HepG2 (cell line): ENCODE measurements at regions not wholly inside any gene's neighbourhood (a gene's known extent, or its start where the extent isn't known, plus 50 kb on each side); places are given as distances from the start of the nearest gene placed in this dataset.

Experiments
- AHR ChIP-seq: IDR thresholded peaks from 2 replicates; pipeline ENCODE4 v1.6.1; 2018; ENCODE audit warnings: missing genetic modification reagents, missing compliant biosample characterization
- ATM ChIP-seq: fragments of 450-650 bp; IDR thresholded peaks from 2 replicates; pipeline ENCODE4 v1.7.1; 2017; ENCODE audit warnings: mild to moderate bottlenecking, borderline replicate concordance
- CEBPB ChIP-seq: IDR thresholded peaks from 2 replicates; pipeline ENCODE4 v1.6.1; 2011; ENCODE audit warnings: low read depth, low read length, improper control_type of control experiment, borderline replicate concordance
- CTCF ChIP-seq: sonication (generic); formaldehyde crosslinking; IDR thresholded peaks from 2 replicates; pipeline ENCODE4 v1.5.0; 2020; ENCODE audit warnings: mild to moderate bottlenecking, missing genetic modification reagents, moderate library complexity
- JUND ChIP-seq: sonication (generic); formaldehyde crosslinking; IDR thresholded peaks from 2 replicates; pipeline ENCODE4 v1.8.0; 2022; ENCODE audit warnings: mild to moderate bottlenecking, missing genetic modification reagents
- REST ChIP-seq, 2 experiments: IDR thresholded peaks; 2 replicates each; pipeline ENCODE4 v1.6.1; 2011 to 2012; ENCODE audit warnings: low read length in 2 of 2, borderline replicate concordance in 1 of 2, low read depth in 1 of 2, mild to moderate bottlenecking in 1 of 2, moderate library complexity in 1 of 2
- SOX6 ChIP-seq, 2 experiments: fragments of 450-650 bp in 1 of 2; sonication (generic) in 1 of 2; formaldehyde crosslinking in 1 of 2; IDR thresholded peaks; 2 replicates each; pipeline versions ENCODE4 v1.4.0 to v1.6.1; 2017 to 2020; ENCODE audit warnings: antibody characterized with exemption in 1 of 2, mild to moderate bottlenecking in 1 of 2, missing genetic modification reagents in 1 of 2
- SRF ChIP-seq: IDR thresholded peaks from 2 replicates; pipeline ENCODE4 v1.6.1; 2011; ENCODE audit warnings: mild to moderate bottlenecking, low read depth, low read length, moderate library complexity
- TAF1 ChIP-seq: sonication (generic); formaldehyde crosslinking; IDR thresholded peaks from 2 replicates; pipeline ENCODE4 v1.4.0; 2020; ENCODE audit warnings: missing genetic modification reagents
- ZNF549 ChIP-seq: sonication (generic); formaldehyde crosslinking; IDR thresholded peaks from 2 replicates; pipeline ENCODE4 v1.5.0; 2020; ENCODE audit warnings: missing genetic modification reagents
- TF ChIP-seq, protein P1 (sequence below): sonication (generic); formaldehyde crosslinking; IDR thresholded peaks from 2 replicates; pipeline ENCODE4 v1.5.1; 2020; ENCODE audit warnings: mild to moderate bottlenecking, missing genetic modification reagents, moderate library complexity

- TF ChIP-seq ZNF549 (CRISPR knock-in tag): no peak
- TF ChIP-seq SRF: no peak
- TF ChIP-seq SOX6 (IDR thresholded peaks at IDR 0.05): no peak
- no peak for TF ChIP-seq SOX6 (CRISPR knock-in tag; IDR thresholded peaks at IDR 0.05)
- no peak for TF ChIP-seq AHR
- no peak for TF ChIP-seq TAF1 (CRISPR knock-in tag)
- TF ChIP-seq CTCF (CRISPR knock-in tag): no peak
- TF ChIP-seq, protein P1, sequence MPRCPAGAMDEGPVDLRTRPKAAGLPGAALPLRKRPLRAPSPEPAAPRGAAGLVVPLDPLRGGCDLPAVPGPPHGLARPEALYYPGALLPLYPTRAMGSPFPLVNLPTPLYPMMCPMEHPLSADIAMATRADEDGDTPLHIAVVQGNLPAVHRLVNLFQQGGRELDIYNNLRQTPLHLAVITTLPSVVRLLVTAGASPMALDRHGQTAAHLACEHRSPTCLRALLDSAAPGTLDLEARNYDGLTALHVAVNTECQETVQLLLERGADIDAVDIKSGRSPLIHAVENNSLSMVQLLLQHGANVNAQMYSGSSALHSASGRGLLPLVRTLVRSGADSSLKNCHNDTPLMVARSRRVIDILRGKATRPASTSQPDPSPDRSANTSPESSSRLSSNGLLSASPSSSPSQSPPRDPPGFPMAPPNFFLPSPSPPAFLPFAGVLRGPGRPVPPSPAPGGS (CRISPR knock-in tag): no peak
- TF ChIP-seq ATM: no peak
- no peak for TF ChIP-seq CEBPB
- no peak for TF ChIP-seq JUND (CRISPR knock-in tag)
- TF ChIP-seq REST (IDR thresholded peaks at IDR 0.05; ENCODE audit: borderline replicate concordance in 1 of 2, low read depth in 1 of 2, low read length in 2 of 2): no peak
Measured at GRCh38 chr7:41170466-41170865, 532.4 kb downstream of the INHBA start.
